ACC112 (cell line): ENCODE measurements at regions not wholly inside any gene's neighbourhood (a gene's known extent, or its start where the extent isn't known, plus 50 kb on each side); places are given as distances from the start of the nearest gene placed in this dataset.

Experiments used
- H2AFZ ChIP-seq: fragments of 200-600 bp; sonication (generic); one replicate; pipeline ENCODE4 v1.6.0; 2017; ENCODE audit warnings: antibody characterized with exemption, low read length; ENCODE audit not compliant: unreplicated experiment
- H3K27ac ChIP-seq: fragments of 200-600 bp; sonication (generic); 2 replicates; pipeline ENCODE4 v1.5.1; 2014; ENCODE audit warnings: low read depth, mild to moderate bottlenecking, antibody characterized with exemption, low read length, moderate library complexity
- H3K27me3 ChIP-seq: fragments of 200-600 bp; sonication (generic); 2 replicates; pipeline ENCODE4 v1.6.1; 2014; ENCODE audit warnings: mild to moderate bottlenecking, antibody characterized with exemption, low read length, moderate library complexity, mixed read lengths; ENCODE audit not compliant: insufficient read depth
- H3K36me3 ChIP-seq: fragments of 200-600 bp; sonication (generic); 2 replicates; pipeline ENCODE4 v1.6.1; 2016; ENCODE audit warnings: mild to moderate bottlenecking, antibody characterized with exemption, low read length, moderate library complexity, mixed read lengths; ENCODE audit not compliant: insufficient read depth
- H3K4me1 ChIP-seq: fragments of 200-600 bp; sonication (generic); one replicate; pipeline ENCODE4 v1.6.1; 2016; ENCODE audit warnings: low read length, mixed read lengths; ENCODE audit not compliant: insufficient read depth, unreplicated experiment, control insufficient read depth
- H3K4me3 ChIP-seq: fragments of 200-600 bp; sonication (generic); 2 replicates; pipeline ENCODE4 v1.5.1; 2014; ENCODE audit warnings: mild to moderate bottlenecking, low read depth, low read length
- H3K79me2 ChIP-seq: fragments of 200-600 bp; sonication (generic); one replicate; pipeline ENCODE4 v1.6.0; 2016; ENCODE audit warnings: low read length; ENCODE audit not compliant: control insufficient read depth, unreplicated experiment, insufficient read depth

DNA sequence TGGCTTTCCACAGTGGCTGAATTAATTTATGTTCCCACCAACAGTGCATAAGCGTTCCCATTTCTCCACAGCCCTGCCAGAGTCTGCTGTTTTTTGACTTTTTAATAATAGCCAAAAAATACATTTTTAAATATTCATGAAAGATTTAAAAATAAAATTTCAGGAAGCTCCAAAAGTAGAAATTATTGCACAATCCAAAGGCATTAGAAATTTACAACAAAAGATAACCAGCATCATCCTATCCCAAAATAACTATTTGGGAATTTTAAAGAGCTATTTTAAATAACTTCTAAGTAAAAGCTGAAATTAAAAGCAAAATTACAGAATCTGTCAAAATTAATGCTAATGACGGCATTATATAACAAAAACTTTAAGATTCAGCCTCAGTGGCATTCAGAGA is 131.5 kb downstream of the QDPR start:
- Histone ChIP-seq H3K27ac (no peak overlapping the region), H3K4me3 (no peak overlapping the region), H3K36me3 (no peaks in the 10 kb centered on the region), H3K4me1 (peaks cover 4% of the 10 kb centered on the region), H3K27me3 (peaks cover 8% of the 10 kb centered on the region; the same call in 1 of the 2 replicates), H2AFZ (no peak overlapping the region), H3K79me2 (no peaks in the 10 kb centered on the region)

DNA sequence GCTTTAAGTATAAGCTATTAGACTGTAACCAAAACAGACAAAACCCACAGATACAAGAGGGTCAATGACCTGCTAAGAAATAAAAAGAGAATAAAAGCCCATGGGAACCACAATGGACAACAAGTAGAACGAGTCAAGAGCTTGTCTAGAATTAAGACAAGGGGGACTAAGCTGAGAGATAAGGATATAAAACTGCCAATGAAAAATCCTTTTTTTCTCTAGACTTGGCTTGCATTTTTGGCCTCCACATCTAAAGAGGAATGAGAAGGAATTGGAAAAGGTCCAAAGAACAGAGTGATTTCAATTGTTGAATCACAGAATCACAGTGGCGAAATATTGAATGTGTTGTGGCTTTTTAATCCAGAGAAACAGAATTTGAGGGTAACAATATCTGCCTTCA is 135.7 kb downstream of the QDPR start:
- Histone ChIP-seq H3K4me1 (no peaks in the 10 kb centered on the region), H3K36me3 (no peaks in the 10 kb centered on the region), H3K27me3 (peaks cover 25% of the 10 kb centered on the region), H3K27ac (no peak overlapping the region), H2AFZ (no peak overlapping the region), H3K79me2 (no peaks in the 10 kb centered on the region), H3K4me3 (no peak overlapping the region)

DNA sequence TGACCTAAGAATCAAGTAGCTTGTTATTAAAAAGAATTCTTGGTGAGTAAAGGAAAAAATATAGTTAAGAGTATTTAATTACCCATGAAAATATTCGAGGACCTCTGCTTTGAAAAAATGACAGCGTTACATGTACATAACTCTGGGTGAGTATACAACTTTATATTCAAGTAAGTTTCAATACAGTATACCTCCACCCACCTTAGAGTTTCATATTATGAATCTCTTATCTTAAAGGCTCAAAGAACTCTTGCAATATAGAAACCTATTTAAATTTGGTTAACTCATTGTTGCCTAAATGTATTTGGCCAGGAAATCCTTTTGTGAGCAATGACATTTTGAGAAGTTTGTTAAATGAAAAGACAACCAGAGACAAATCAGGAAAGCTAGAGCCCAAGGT is 138.2 kb downstream of the QDPR start:
- no peak overlapping the region for H3K27ac ChIP-seq
- H3K4me3 ChIP-seq = no peak overlapping the region

DNA sequence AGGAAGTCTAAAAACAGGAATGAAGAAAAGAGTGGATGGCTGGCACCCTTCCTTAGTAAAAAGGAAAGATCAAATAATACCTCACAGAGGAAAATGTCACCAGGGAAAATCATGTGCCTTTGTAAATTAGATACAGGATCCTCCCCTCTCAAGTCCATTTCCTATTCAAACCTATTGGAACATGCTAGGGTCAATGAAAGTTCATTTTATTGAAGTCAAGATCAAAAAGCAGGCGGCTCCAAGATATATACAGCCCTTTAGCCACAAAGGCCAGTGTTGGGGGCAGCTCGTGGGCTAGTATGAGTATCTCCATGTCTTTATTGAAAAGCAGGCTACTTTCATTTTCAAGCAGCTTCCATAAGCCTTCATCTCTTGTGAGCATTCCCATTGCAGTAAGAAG is 141.1 kb downstream of the QDPR start:
- Histone ChIP-seq H3K4me3 (no peak overlapping the region), H3K27ac (no peak overlapping the region), H3K27me3 (peaks cover 38% of the 10 kb centered on the region), H3K36me3 (no peaks in the 10 kb centered on the region), H3K79me2 (no peaks in the 10 kb centered on the region), H2AFZ (no peak overlapping the region), H3K4me1 (no peaks in the 10 kb centered on the region)

More for the DNA sequence above, 138.2 kb downstream of the QDPR start:
- peaks cover 24% of the 10 kb centered on the region for H3K27me3 ChIP-seq
- no peaks in the 10 kb centered on the region for H3K36me3 ChIP-seq
- no peaks in the 10 kb centered on the region for H3K4me1 ChIP-seq
- H3K79me2 ChIP-seq = no peaks in the 10 kb centered on the region
- no peak overlapping the region for H2AFZ ChIP-seq

DNA sequence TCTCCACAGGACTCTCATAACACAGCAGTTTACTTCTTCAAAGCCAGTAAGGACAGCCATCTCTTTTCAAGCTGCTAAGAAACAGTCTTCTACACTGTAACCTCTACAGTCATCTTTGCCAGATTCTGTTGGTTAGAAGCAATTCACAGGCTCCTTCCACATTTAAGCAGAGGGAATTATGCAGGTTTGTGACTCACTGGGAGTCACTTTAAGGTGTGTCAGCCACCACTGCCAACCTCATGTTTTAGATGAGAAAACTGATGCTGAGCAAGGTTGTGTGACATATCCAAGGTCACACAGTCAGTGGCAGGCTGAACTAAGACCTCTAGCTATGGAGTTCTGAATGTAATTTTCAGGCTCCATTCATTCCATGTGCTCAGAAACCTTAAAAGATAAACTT is 143.5 kb downstream of the QDPR start:
- H3K4me3 ChIP-seq = no peak overlapping the region
- H3K27me3 ChIP-seq = peaks cover 44% of the 10 kb centered on the region
- no peaks in the 10 kb centered on the region for H3K4me1 ChIP-seq
- no peaks in the 10 kb centered on the region for H3K79me2 ChIP-seq
- no peak overlapping the region for H2AFZ ChIP-seq
- no peak overlapping the region for H3K27ac ChIP-seq
- no peaks in the 10 kb centered on the region for H3K36me3 ChIP-seq

DNA sequence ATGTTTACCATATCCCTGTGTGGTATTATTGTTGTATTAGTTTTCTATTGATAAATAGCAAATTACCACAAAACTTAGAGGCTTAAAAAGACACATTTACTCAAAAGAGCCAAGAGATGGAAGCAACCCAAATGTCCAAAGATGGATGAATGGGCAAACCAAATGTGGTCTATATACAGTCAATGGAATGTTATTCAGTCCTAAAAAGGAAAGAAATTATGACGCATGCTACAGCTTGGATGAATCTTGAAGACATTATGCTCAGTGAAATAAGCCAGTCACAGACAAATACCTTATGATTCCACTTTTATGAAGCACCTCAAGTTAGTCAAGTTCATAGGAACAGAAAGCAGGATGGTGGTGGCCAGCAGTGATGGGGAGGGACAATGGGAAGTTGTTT is 144.7 kb downstream of the QDPR start:
- Histone ChIP-seq H2AFZ (no peak overlapping the region), H3K36me3 (no peaks in the 10 kb centered on the region), H3K27me3 (peaks cover 43% of the 10 kb centered on the region), H3K79me2 (no peaks in the 10 kb centered on the region), H3K4me1 (no peaks in the 10 kb centered on the region), H3K27ac (no peak overlapping the region), H3K4me3 (no peak overlapping the region)

DNA sequence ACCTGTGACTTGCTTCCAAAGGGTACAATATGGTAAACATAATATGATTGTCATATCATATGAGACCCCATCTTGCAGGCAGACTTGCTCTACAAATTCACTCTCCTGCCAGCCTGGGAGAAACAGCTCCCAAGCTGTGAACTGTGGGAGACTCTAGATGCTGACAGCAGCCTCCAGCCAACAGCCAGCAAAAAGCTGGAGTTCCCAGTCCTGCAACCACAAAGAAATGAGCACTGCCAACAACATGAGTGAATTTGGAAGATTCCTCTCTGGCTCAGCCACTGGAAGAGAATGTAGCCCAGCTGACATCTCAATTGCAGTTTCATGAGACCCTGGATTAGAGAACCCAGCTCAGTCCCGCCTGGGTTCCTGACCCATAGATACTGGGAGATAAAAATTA is 145.4 kb downstream of the QDPR start:
- Histone ChIP-seq H3K36me3 (no peaks in the 10 kb centered on the region), H3K27ac (no peak overlapping the region), H3K4me3 (no peak overlapping the region), H3K79me2 (no peaks in the 10 kb centered on the region), H2AFZ (no peak overlapping the region), H3K4me1 (no peaks in the 10 kb centered on the region), H3K27me3 (peaks cover 48% of the 10 kb centered on the region)

DNA sequence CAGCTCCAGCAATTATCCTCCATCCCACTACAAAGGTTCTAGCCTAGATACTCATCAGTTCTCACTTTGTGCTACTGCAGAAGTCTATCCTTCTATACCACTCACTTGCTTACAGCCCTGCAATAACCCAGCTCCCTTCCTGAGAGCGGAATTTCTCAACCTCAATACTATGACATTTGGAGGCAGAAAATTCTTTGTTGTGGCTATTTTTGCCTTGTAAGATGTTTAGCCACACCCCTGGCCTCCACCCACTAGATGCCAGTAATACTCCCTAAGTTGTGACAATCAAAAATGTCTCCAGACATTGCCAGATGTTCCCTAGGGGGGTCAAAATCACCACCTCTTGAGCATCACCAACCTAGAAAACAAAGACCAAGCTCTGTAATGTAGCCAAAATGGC is 149.5 kb downstream of the QDPR start:
- no peaks in the 10 kb centered on the region for H3K79me2 ChIP-seq
- no peaks in the 10 kb centered on the region for H3K36me3 ChIP-seq
- H2AFZ ChIP-seq = no peak overlapping the region
- no peak overlapping the region for H3K4me3 ChIP-seq
- no peaks in the 10 kb centered on the region for H3K4me1 ChIP-seq
- H3K27ac ChIP-seq = no peak overlapping the region
- peaks cover 73% of the 10 kb centered on the region for H3K27me3 ChIP-seq

DNA sequence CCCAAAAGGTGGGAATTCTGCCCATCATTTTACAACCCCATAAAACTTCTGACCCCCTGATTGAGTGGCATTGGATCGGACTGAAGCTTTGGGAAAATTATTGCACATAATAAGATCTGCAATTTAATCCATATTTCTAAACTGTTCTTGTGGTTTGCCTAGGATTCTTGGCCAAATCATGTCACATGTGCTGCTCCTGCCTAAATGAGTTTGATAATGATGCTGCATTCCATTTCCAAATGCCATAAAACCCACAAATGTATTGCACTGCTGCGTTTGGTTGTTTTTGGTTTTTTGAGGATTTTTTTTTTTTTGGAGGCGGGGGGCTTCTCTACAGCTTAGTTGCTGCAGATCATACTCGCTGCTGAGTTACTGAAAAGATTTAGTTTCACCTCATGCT is 153.6 kb downstream of the QDPR start:
- Histone ChIP-seq H2AFZ (no peak overlapping the region), H3K4me3 (no peak overlapping the region), H3K4me1 (no peaks in the 10 kb centered on the region), H3K27me3 (peaks cover 82% of the 10 kb centered on the region), H3K36me3 (no peaks in the 10 kb centered on the region), H3K27ac (no peak overlapping the region), H3K79me2 (no peaks in the 10 kb centered on the region)

DNA sequence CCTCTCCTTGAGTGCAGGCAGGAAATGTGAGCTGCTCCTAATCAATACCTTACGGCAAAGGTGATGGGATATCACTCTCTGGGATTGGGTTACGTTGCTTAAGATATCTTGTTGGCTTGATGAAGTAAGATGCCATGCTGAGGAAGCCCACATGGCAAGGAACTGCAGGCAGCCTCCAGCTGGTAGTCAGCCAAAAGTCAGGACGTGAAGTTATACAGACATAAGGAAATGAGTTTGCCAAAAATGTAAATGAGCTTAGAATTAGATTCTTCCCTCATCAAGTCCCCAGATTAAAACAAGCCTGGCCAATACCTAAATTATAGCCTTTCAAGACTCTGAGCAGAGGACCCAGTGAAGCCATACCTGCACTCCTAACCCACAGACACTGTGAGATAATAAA is 155.0 kb downstream of the QDPR start:
- Histone ChIP-seq H2AFZ (no peak overlapping the region), H3K4me3 (no peak overlapping the region), H3K4me1 (no peaks in the 10 kb centered on the region), H3K79me2 (no peaks in the 10 kb centered on the region), H3K27ac (no peak overlapping the region), H3K36me3 (no peaks in the 10 kb centered on the region), H3K27me3 (peaks cover 74% of the 10 kb centered on the region)

DNA sequence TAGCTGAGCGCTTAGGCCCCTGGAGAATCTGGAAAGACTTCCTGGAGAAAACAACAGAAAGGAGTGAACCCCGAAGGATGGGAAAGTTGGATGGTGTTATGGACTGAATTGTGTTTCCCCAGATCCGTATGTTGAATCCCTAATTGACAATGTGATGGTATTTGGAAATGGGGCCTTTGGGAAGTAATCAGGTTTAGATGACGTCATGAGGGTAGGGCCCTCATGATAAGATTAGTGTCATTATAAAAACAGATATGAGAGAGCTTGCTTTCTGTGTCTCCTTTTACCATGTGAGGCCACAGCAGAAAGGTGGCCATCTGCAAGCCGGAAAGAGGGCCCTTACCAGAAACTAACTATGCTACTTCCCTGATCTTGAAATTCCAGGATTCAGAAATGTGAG is 159.5 kb downstream of the QDPR start:
- Histone ChIP-seq H3K4me3 (no peak overlapping the region), H3K79me2 (no peaks in the 10 kb centered on the region), H3K27me3 (peaks cover 38% of the 10 kb centered on the region), H3K27ac (no peak overlapping the region), H3K4me1 (no peaks in the 10 kb centered on the region), H2AFZ (no peak overlapping the region), H3K36me3 (no peaks in the 10 kb centered on the region)

DNA sequence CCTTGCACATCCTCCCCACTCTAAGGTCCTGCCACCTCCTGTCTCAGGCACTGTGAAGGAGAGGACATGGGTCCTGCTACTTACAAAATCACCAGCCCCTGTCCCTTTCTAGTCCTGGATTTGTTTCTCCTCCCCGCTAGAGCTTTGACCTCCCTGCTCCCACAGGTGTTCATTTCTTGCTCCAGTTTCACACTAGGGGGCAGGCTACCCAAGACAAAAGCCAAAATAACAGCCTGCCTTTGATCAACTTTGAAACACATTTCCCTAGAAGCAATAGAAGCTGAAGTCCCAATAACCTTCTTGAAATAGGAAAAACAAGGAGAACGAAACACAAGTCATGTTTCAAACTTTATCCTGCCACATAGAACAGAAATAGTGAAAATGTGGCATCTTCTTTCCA is 164.4 kb downstream of the QDPR start:
- Histone ChIP-seq H3K4me3 (no peak overlapping the region), H3K27me3 (no peaks in the 10 kb centered on the region), H3K4me1 (no peaks in the 10 kb centered on the region), H3K79me2 (no peaks in the 10 kb centered on the region), H3K27ac (no peak overlapping the region), H3K36me3 (no peaks in the 10 kb centered on the region), H2AFZ (no peak overlapping the region)
